Smooth muscle cell (in vitro differentiated cells): ENCODE measurements at regions not wholly inside any gene's neighbourhood (a gene's known extent, or its start where the extent isn't known, plus 50 kb on each side); places are given as distances from the start of the nearest gene placed in this dataset.

Source experiments
- DNase-seq: peaks from one replicate; lab custom pipeline; 2025; ENCODE audit not compliant: unreplicated experiment; lab: John Stamatoyannopoulos, UW
- H2AFZ ChIP-seq: fragments of 200-600 bp; sonication (generic); 2 replicates; pipeline ENCODE4 v1.6.0; 2016; ENCODE audit warnings: antibody characterized with exemption, low read depth, mild to moderate bottlenecking
- H3F3A ChIP-seq: fragments of 200-600 bp; sonication (generic); 2 replicates; pipeline ENCODE4 v1.6.0; 2017; ENCODE audit warnings: antibody characterized with exemption, low read depth
- H3K27ac ChIP-seq: fragments of 200-600 bp; sonication (generic); 2 replicates; pipeline ENCODE4 v1.5.1; 2016; ENCODE audit warnings: low read depth, mild to moderate bottlenecking
- H3K27me3 ChIP-seq: fragments of 200-600 bp; sonication (generic); 2 replicates; pipeline ENCODE4 v1.6.1; 2016; ENCODE audit warnings: low read depth, mild to moderate bottlenecking
- H3K36me3 ChIP-seq: fragments of 200-600 bp; sonication (generic); 2 replicates; pipeline ENCODE4 v1.5.1; 2016; ENCODE audit warnings: low read depth
- H3K4me1 ChIP-seq: fragments of 200-600 bp; sonication (generic); 2 replicates; pipeline ENCODE4 v1.5.1; 2016; ENCODE audit warnings: low read depth
- H3K4me2 ChIP-seq: fragments of 200-600 bp; sonication (generic); 2 replicates; pipeline ENCODE4 v1.6.0; 2016; ENCODE audit warnings: mild to moderate bottlenecking
- H3K4me3 ChIP-seq: fragments of 200-600 bp; sonication (generic); 2 replicates; pipeline ENCODE4 v1.5.1; 2016; ENCODE audit warnings: mild to moderate bottlenecking
- H3K79me2 ChIP-seq: fragments of 200-600 bp; sonication (generic); 2 replicates; pipeline ENCODE4 v1.6.0; 2016; ENCODE audit warnings: low read depth, mild to moderate bottlenecking
- H3K9ac ChIP-seq: fragments of 200-600 bp; sonication (generic); 2 replicates; pipeline ENCODE4 v1.6.0; 2016; ENCODE audit warnings: low read depth
- H3K9me3 ChIP-seq: fragments of 200-600 bp; sonication (generic); replicated peaks from 2 replicates; pipeline ENCODE4 v1.5.1; 2016; ENCODE audit warnings: low read depth
- H4K20me1 ChIP-seq: fragments of 200-600 bp; sonication (generic); 2 replicates; pipeline ENCODE4 v1.6.0; 2016; ENCODE audit warnings: low read depth
- CTCF ChIP-seq: fragments of 200-600 bp; sonication (generic); IDR thresholded peaks from 2 replicates; pipeline ENCODE4 v1.5.1; 2017; ENCODE audit warnings: borderline replicate concordance, mild to moderate bottlenecking, antibody characterized with exemption; ENCODE audit not compliant: insufficient read depth, poor library complexity, severe bottlenecking
- WGBS: methylation state at CpG from one replicate; pipeline ENCODE4 v1.1.7; 2016; ENCODE audit warnings: low lambda C conversion rate; 5-methylcytosine and 5-hydroxymethylcytosine counted together

GRCh38 chr4:114754616-114755015 lies 156.0 kb downstream of the UGT8 start:
- Histone ChIP-seq H2AFZ (no peak overlapping the region), H3K4me3 (no peak overlapping the region), H3K27ac (no peak overlapping the region), H3K4me1 (peaks cover 19% of the 10 kb centered on the region), H3K36me3 (no peaks in the 10 kb centered on the region), H3K9me3 (no peaks in the 10 kb centered on the region), H3K9ac (no peak overlapping the region), H3K27me3 (no peaks in the 10 kb centered on the region), H3K79me2 (no peaks in the 10 kb centered on the region), H3K4me2 (no peak overlapping the region), H4K20me1 (no peaks in the 10 kb centered on the region), H3F3A (no peaks in the 10 kb centered on the region)
- no peak for TF ChIP-seq CTCF
- no peak for DNase-seq
- 24% methylated on average over 2 of the region's 2 CpGs for WGBS

- no peak overlapping the region for H3K9ac ChIP-seq
- no peak for TF ChIP-seq CTCF
- H3F3A ChIP-seq, result no peaks in the 10 kb centered on the region
- no peaks in the 10 kb centered on the region for H3K27me3 ChIP-seq
- H3K4me2 ChIP-seq, result no peak overlapping the region
- WGBS, result 73% methylated on average over 2 of the region's 2 CpGs
- no peak overlapping the region for H3K4me3 ChIP-seq
- H2AFZ ChIP-seq, result no peak overlapping the region
- peaks cover 19% of the 10 kb centered on the region for H3K4me1 ChIP-seq
- H3K79me2 ChIP-seq, result no peaks in the 10 kb centered on the region
- DNase-seq, result no peak
- H3K27ac ChIP-seq, result no peak overlapping the region
- no peaks in the 10 kb centered on the region for H3K9me3 ChIP-seq
- H3K36me3 ChIP-seq, result no peaks in the 10 kb centered on the region
- no peaks in the 10 kb centered on the region for H4K20me1 ChIP-seq
Observed at GRCh38 chr4:114758066-114758465, 159.5 kb downstream of the UGT8 start.

- Histone ChIP-seq H3K79me2 (no peaks in the 10 kb centered on the region), H3K27me3 (no peaks in the 10 kb centered on the region), H2AFZ (no peak overlapping the region), H3K27ac (no peak overlapping the region), H3K4me2 (no peak overlapping the region), H4K20me1 (no peaks in the 10 kb centered on the region), H3K9me3 (no peaks in the 10 kb centered on the region), H3K4me1 (no peaks in the 10 kb centered on the region), H3K4me3 (no peak overlapping the region), H3F3A (no peaks in the 10 kb centered on the region), H3K9ac (no peak overlapping the region), H3K36me3 (no peaks in the 10 kb centered on the region)
- WGBS, result 87% methylated on average over 3 of the region's 3 CpGs
- TF ChIP-seq CTCF, result no peak
- no peak for DNase-seq
Observed at GRCh38 chr4:114768501-114768900, 169.9 kb downstream of the UGT8 start.

- Histone ChIP-seq H3F3A (no peaks in the 10 kb centered on the region), H3K4me1 (no peaks in the 10 kb centered on the region), H3K79me2 (no peaks in the 10 kb centered on the region), H3K27ac (no peak overlapping the region), H3K4me2 (no peak overlapping the region), H3K36me3 (no peaks in the 10 kb centered on the region), H3K4me3 (no peak overlapping the region), H4K20me1 (no peaks in the 10 kb centered on the region), H3K27me3 (no peaks in the 10 kb centered on the region), H2AFZ (no peak overlapping the region), H3K9ac (no peak overlapping the region), H3K9me3 (no peaks in the 10 kb centered on the region)
- TF ChIP-seq CTCF, result no peak
- DNase-seq, result no peak
- 93% methylated on average over 4 of the region's 4 CpGs for WGBS
Observed at GRCh38 chr4:114770624-114771023, 172.0 kb downstream of the UGT8 start.
